HG03095 (cell line): ENCODE measurements at regions not wholly inside any gene's neighbourhood (a gene's known extent, or its start where the extent isn't known, plus 50 kb on each side); places are given as distances from the start of the nearest gene placed in this dataset.

Experiments
- ATAC-seq: cut with Tn5 transposase; IDR thresholded peaks from one replicate; pipeline ENCODE4 v1.9.1; 2021; ENCODE audit warnings: moderate library complexity; ENCODE audit not compliant: unreplicated experiment

DNA sequence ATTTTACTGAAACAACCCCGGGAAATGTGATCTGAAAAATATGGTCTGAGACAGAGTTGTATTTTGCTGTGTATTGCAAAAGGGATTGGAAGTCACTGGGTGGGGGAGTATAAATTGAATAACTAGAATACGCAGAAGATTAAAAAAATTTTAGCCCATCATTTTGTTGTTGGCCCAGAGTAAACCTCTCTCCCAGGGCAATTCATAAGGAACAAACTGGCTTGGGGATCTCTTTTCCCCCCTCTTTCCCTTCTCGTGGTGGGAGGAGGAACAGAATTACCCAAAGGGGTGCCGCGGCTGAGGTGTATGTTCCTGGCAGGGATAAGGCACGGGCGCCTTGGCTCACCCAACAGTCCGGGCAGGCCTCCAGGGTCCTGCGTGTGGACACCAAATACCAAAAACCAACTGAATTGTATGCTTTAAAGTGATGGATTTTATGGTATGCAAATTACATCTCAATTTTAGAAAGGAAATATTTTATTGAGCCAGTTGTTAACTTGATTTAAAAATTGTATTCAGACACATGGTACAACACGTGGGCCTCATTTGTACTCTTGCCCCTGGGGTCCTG lies 121.2 kb upstream of the SPRED2 start:
- ATAC-seq = no peak

DNA sequence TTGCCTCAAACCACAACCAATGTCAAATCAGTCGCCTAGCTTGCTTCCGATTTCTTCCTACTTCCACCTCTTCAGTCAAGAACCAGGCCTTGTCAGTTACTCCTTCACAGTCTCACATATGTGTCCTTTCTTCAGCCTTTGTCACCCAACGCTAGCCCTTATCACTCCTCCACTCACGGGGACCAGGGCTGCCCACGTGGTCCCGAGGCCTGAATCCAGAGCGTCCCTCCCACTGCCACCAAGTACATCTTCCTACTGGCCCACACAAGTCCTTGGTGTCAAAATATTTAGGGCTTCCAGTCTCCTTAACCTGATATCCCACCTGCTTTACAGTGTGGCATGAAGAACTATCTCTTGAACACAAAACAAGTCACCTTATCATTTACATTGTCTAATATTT lies 119.1 kb upstream of the SPRED2 start:
- no peak for ATAC-seq

GRCh38 chr2:65550246-65550645 lies 117.8 kb upstream of the SPRED2 start:
- no peak for ATAC-seq

DNA sequence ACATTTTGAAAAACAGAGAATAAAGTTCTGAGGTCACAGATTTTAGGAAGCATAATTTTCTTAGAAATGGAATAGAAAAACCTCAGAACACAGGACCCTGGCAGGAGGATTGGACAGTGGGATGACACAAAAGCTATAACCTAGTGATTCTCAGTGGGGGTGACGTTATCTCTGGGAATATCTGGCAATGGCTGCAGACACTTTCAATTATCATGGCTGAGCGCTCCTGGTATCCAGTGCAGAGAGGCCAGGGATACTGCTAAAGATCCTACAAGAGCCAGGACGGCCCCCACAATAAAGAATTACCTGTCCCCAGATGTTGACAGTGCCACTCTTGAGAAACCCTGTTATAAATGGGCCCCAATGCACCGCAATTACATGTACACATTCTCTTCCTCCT lies 117.2 kb upstream of the SPRED2 start:
- no peak for ATAC-seq

DNA sequence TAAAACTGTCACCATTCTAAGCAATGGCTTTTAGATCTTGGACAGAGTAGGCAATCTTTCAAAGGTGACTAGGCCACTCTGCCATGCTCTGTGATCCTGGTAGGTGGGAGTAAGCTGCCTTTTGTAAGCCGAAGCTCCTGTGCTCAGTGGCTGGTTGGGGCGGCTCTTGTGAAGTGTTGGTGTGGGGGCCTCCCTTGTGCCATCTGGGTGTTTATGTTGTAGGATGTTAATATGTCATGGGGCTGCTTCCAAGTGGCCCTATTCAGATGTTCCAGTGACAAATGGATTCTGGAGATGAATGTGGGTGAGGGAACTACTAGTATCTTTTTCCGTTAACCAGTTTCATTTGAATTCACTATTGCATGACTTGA lies 116.8 kb upstream of the SPRED2 start:
- no peak for ATAC-seq

DNA sequence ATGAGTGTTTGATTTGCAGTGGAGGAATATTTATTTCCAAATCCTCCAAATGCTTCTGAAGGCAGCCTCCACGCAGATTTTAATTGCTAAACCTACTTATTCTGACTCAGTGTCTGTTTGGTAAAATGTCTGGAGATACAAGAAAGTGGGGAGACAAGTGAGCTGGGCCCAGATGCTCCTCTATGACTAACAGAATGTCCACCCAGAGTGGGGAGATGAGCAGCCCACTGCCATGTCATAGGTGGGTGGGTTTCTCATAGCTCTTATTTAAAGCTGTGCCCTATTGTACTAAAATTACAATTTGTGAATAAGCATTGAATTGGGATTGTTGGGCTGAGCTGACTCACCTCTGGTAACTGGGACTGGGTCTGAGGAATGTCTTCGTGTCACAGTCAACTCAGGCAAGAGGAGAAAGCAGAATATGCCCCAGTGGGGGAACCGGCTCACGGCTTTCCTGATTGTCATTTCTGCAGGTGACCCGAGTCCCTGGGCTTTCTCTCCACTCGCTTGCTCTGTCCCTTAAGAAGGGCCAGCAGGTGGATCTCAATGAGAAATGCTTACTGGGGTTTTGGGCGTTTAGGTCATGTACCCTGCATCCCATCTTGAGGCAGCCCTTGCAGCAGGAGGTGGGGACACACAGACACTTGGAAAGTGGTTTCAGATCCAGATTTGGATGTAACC lies 116.3 kb upstream of the SPRED2 start:
- no peak for ATAC-seq

DNA sequence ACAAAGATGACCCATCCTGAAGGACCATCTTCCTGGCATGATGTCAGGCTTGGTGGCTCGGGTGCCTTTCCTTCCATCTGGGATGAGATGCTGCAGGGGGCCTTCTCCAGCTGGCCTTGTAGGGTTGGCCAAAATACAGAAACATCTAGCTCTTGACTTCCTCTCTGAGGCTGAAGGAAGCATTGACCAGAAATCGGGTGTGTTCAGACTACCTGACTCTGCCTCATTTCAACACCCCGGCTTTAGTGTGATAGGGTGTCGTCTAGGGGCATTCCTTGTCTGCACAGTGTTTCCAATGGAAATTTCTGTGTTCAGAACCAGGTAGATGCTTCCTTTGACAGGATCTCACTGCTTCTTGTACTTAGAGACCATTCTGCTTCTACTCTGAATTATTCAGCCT lies 115.7 kb upstream of the SPRED2 start:
- no peak for ATAC-seq

- ATAC-seq = no peak
Measured at GRCh38 chr2:65545837-65546805, 113.7 kb upstream of the SPRED2 start.

GRCh38 chr2:65541773-65542172 lies 109.4 kb upstream of the SPRED2 start:
- ATAC-seq = no peak

- no peak for ATAC-seq
Measured at GRCh38 chr2:65539633-65540032, 107.2 kb upstream of the SPRED2 start.

GRCh38 chr2:65537651-65538385 lies 105.4 kb upstream of the SPRED2 start:
- ATAC-seq = no peak

DNA sequence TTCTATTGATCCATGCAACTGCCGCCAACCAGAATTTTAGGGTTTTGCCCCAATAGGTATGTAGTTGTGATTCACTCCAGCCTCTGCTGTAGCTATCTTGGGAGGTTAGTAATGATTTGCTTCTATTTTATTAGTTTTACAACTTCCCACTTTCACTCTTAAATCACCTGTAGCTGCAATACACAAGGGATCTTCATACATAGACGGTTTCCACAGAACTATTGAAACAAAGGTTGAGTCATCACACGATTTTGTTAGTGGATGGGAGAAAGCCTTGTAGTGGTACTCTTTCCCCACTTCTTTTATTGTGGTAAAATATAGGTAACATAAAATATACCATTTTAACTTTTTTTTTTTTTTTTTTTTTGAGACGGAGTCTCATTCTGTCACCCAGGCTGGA lies 104.2 kb upstream of the SPRED2 start:
- ATAC-seq = peak; percentile 79

DNA sequence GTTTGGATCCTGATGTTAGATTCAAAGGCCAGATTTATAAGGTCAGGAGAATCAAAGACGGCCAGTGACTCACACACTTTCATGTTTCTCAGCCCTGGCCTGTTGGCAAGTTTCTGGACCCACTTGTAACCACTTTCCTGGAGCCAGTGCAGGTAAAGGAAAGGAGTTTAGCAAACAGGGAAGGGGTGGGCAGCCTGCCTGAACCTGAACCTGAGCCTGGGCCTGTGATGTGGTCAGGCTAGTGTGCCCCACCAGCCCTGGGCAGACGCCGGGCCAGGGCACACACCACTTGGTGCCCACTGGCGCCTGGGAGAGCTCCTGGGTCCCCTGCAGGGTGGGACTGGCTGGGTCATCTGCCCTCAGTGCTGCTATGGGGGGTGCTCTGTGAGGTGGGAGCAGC lies 100.5 kb upstream of the SPRED2 start:
- ATAC-seq = no peak

GRCh38 chr2:65532326-65532725 lies 99.9 kb upstream of the SPRED2 start:
- no peak for ATAC-seq

- ATAC-seq = no peak
Measured at GRCh38 chr2:65530547-65531320, 98.3 kb upstream of the SPRED2 start.

DNA sequence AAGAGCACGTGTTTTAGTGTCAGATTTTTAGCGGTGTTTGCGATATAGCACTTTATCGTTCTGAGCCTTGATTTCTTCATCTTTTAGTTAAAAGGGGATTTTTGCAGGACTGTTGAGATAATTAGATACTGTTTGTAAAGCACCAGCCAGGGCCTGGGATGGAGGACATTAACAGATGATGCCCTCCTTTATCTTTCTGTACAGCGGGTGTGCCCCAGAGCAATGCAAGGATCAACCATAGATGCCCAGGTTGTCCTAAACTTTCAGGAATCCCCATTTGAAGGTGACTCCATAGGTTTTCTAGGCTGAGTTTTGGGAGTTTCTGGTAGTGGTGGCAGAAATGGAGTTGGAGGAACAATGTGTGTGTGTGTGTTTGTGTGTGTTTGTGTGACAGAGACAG lies 97.0 kb upstream of the SPRED2 start:
- ATAC-seq = no peak

DNA sequence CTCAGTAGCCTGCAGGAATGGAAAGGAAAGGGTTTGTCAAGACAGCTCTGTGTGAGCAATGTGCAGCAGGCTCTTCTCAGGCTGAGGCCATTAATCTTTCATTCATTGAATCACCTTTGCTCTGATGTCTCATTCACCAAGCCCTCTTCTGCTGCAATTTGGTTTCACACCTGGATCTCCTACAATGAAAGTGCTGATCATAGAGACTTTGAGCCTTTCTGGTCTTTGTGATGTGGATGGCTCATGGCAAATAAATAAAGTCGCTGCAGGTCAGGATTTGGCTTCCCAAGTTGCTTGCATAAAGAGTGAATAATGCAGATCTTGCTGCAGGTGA lies 95.8 kb upstream of the SPRED2 start:
- no peak for ATAC-seq

- ATAC-seq = no peak
Measured at GRCh38 chr2:65527451-65528240, 95.2 kb upstream of the SPRED2 start.

- no peak for ATAC-seq
Measured at GRCh38 chr2:65525616-65526231, 93.3 kb upstream of the SPRED2 start.
